HepG2 (cell line): ENCODE measurements at regions not wholly inside any gene's neighbourhood (a gene's known extent, or its start where the extent isn't known, plus 50 kb on each side); places are given as distances from the start of the nearest gene placed in this dataset.

Experiments
- ARNT2 ChIP-seq: sonication (generic); formaldehyde crosslinking; IDR thresholded peaks from 2 replicates; pipeline ENCODE4 v1.8.0; 2022; ENCODE audit warnings: mild to moderate bottlenecking, low read depth, missing genetic modification reagents, moderate library complexity
- ETV6 ChIP-seq: sonication (generic); formaldehyde crosslinking; conservative IDR thresholded peaks from 2 replicates; pipeline ENCODE4 v1.4.0; 2020; ENCODE audit warnings: missing genetic modification reagents
- FOXC1 ChIP-seq: sonication (generic); formaldehyde crosslinking; IDR thresholded peaks from 2 replicates; pipeline ENCODE4 v1.8.0; 2022; ENCODE audit warnings: mild to moderate bottlenecking, missing genetic modification reagents, borderline replicate concordance
- JUNB ChIP-seq: sonication (generic); formaldehyde crosslinking; IDR thresholded peaks from 2 replicates; pipeline ENCODE4 v1.8.0; 2022; ENCODE audit warnings: missing genetic modification reagents, mild to moderate bottlenecking, borderline replicate concordance
- MAFG ChIP-seq: sonication (generic); formaldehyde crosslinking; IDR thresholded peaks from 2 replicates; pipeline ENCODE4 v1.5.1; 2020; ENCODE audit warnings: mild to moderate bottlenecking, missing genetic modification reagents
- MED1 ChIP-seq: sonication (generic); formaldehyde crosslinking; IDR thresholded peaks from 2 replicates; pipeline ENCODE4 v1.4.0; 2020; ENCODE audit warnings: missing genetic modification reagents
- POLR2G ChIP-seq: fragments of 200-400 bp; formaldehyde crosslinking; IDR thresholded peaks from 2 replicates; pipeline ENCODE4 v1.6.1; 2018; ENCODE audit warnings: mild to moderate bottlenecking, low read depth, low read length, moderate library complexity
- SIN3B ChIP-seq: fragments of 150-350 bp; IDR thresholded peaks from 2 replicates; pipeline ENCODE4 v1.6.1; 2014; ENCODE audit warnings: low read length
- SMAD1 ChIP-seq: sonication (generic); formaldehyde crosslinking; IDR thresholded peaks from 2 replicates; pipeline ENCODE4 v1.4.0; 2020; ENCODE audit warnings: missing genetic modification reagents, low read depth, mild to moderate bottlenecking, borderline replicate concordance
- SNAPC4 ChIP-seq: sonication (generic); formaldehyde crosslinking; IDR thresholded peaks from 2 replicates; pipeline ENCODE4 v1.4.0; 2020; ENCODE audit warnings: mild to moderate bottlenecking, missing genetic modification reagents
- TAF1 ChIP-seq: sonication (generic); formaldehyde crosslinking; IDR thresholded peaks from 2 replicates; pipeline ENCODE4 v1.4.0; 2020; ENCODE audit warnings: missing genetic modification reagents
- ZBTB25 ChIP-seq: IDR thresholded peaks from 2 replicates; pipeline ENCODE4 v1.6.1; 2018; ENCODE audit warnings: missing genetic modification reagents
- ZMAT3 ChIP-seq: sonication (generic); formaldehyde crosslinking; conservative IDR thresholded peaks from 2 replicates; pipeline ENCODE4 v1.7.0; 2021; ENCODE audit warnings: missing genetic modification reagents
- ZNF205 ChIP-seq: IDR thresholded peaks from 2 replicates; pipeline ENCODE4 v1.6.1; 2018; ENCODE audit warnings: missing biosample characterization, missing genetic modification reagents
- ZNF251 ChIP-seq: sonication (generic); formaldehyde crosslinking; IDR thresholded peaks from 2 replicates; pipeline ENCODE4 v1.9.0; 2021; ENCODE audit warnings: mild to moderate bottlenecking, missing genetic modification reagents
- ZNF280D ChIP-seq: sonication (generic); formaldehyde crosslinking; IDR thresholded peaks from 2 replicates; pipeline ENCODE4 v1.5.1; 2020; ENCODE audit warnings: mild to moderate bottlenecking, missing genetic modification reagents
- ZNF3 ChIP-seq: IDR thresholded peaks from 2 replicates; pipeline ENCODE4 v1.7.0; 2017; ENCODE audit warnings: inconsistent platforms
- ZNF605 ChIP-seq: sonication (generic); formaldehyde crosslinking; IDR thresholded peaks from 2 replicates; pipeline ENCODE4 v1.8.0; 2022; ENCODE audit warnings: mild to moderate bottlenecking, missing genetic modification reagents
- ZSCAN12 ChIP-seq: sonication (generic); formaldehyde crosslinking; IDR thresholded peaks from 2 replicates; pipeline ENCODE4 v1.9.0; 2021; ENCODE audit warnings: mild to moderate bottlenecking, missing genetic modification reagents

- TF ChIP-seq SNAPC4 (CRISPR knock-in tag): no peak
- TF ChIP-seq POLR2G: no peak
- TF ChIP-seq SMAD1 (CRISPR knock-in tag): no peak; the same call in 1 of the 2 replicates
- 0 out of 2 replicates have a peak, but pooled peaks have one; percentile 0 for TF ChIP-seq ZBTB25 (CRISPR knock-in tag)
- TF ChIP-seq ARNT2 (CRISPR knock-in tag): peak; percentile 53; the same call in 1 of the 2 replicates
- no peak for TF ChIP-seq MAFG (CRISPR knock-in tag)
- no peak for TF ChIP-seq JUNB
- TF ChIP-seq ZNF251 (CRISPR knock-in tag): no peak
- TF ChIP-seq ZNF3 (CRISPR knock-in tag): 0 out of 2 replicates have a peak, but pooled peaks have one; percentile 52
- peak; percentile 64; the same call in 1 of the 2 replicates for TF ChIP-seq ZMAT3 (CRISPR knock-in tag)
- no peak for TF ChIP-seq ZSCAN12 (CRISPR knock-in tag)
- TF ChIP-seq SIN3B: no peak
- peak; percentile 79 for TF ChIP-seq ZNF605 (CRISPR knock-in tag)
- peak; percentile 95 for TF ChIP-seq ZNF280D (CRISPR knock-in tag)
- peak; percentile 66; the same call in 1 of the 2 replicates for TF ChIP-seq ZNF205 (CRISPR knock-in tag)
- TF ChIP-seq TAF1 (CRISPR knock-in tag): peak; percentile 29; the same call in 1 of the 2 replicates
- peak; percentile 75; the same call in 1 of the 2 replicates for TF ChIP-seq ETV6 (CRISPR knock-in tag)
- TF ChIP-seq MED1: peak; percentile 60
- peak; percentile 36; the same call in 1 of the 2 replicates for TF ChIP-seq FOXC1 (CRISPR knock-in tag)
Observed at GRCh38 chr6:28838634-28839442, 84.9 kb downstream of the TRIM27 start (continued).
